HG02938 (cell line): ENCODE measurements at regions not wholly inside any gene's neighbourhood (a gene's known extent, or its start where the extent isn't known, plus 50 kb on each side); places are given as distances from the start of the nearest gene placed in this dataset.
"Not testable (repeated sequence)": the region's sequence is repeated elsewhere in the genome, so short reads cannot be mapped to it uniquely, and the experiment has no call there.

ENCODE experiments used
- ATAC-seq: cut with Tn5 transposase; IDR thresholded peaks from one replicate; pipeline ENCODE4 v1.9.1; 2021; ENCODE audit warnings: mild to moderate bottlenecking, moderate library complexity; ENCODE audit not compliant: unreplicated experiment

GRCh38 chr2:221931251-221931991 is 359.3 kb upstream of the EPHA4 start:
- ATAC-seq, result no peak

GRCh38 chr2:221929259-221929658 is 357.2 kb upstream of the EPHA4 start:
- no peak for ATAC-seq

- no peak for ATAC-seq
Measured at GRCh38 chr2:221926327-221926726, 354.2 kb upstream of the EPHA4 start.

GRCh38 chr2:221924576-221924975 is 352.5 kb upstream of the EPHA4 start:
- no peak for ATAC-seq

GRCh38 chr2:221915926-221916325 is 343.8 kb upstream of the EPHA4 start:
- ATAC-seq, result no peak

GRCh38 chr2:221914334-221914880 is 342.3 kb upstream of the EPHA4 start:
- no peak for ATAC-seq

- no peak for ATAC-seq
Measured at GRCh38 chr2:221911890-221912289, 339.8 kb upstream of the EPHA4 start.

- no peak for ATAC-seq
Measured at GRCh38 chr2:221911321-221911720, 339.2 kb upstream of the EPHA4 start.

GRCh38 chr2:221908518-221908917 is 336.4 kb upstream of the EPHA4 start:
- ATAC-seq, result no peak

GRCh38 chr2:221897718-221898117 is 325.6 kb upstream of the EPHA4 start:
- ATAC-seq, result no peak

GRCh38 chr2:221896505-221897151 is 324.5 kb upstream of the EPHA4 start:
- ATAC-seq, result no peak

- no peak for ATAC-seq
Measured at GRCh38 chr2:221895366-221896121, 323.4 kb upstream of the EPHA4 start.

- no peak for ATAC-seq
Measured at GRCh38 chr2:221893501-221893900, 321.4 kb upstream of the EPHA4 start.

GRCh38 chr2:221892006-221892405 is 319.9 kb upstream of the EPHA4 start:
- not testable (repeated sequence) for ATAC-seq

GRCh38 chr2:221883976-221884375 is 311.9 kb upstream of the EPHA4 start:
- ATAC-seq, result no peak

GRCh38 chr2:221876016-221876415 is 303.9 kb upstream of the EPHA4 start:
- ATAC-seq, result no peak

- no peak for ATAC-seq
Measured at GRCh38 chr2:221874444-221874843, 302.3 kb upstream of the EPHA4 start.

GRCh38 chr2:221857719-221858118 is 285.6 kb upstream of the EPHA4 start:
- ATAC-seq, result no peak

- ATAC-seq, result no peak
Measured at GRCh38 chr2:221853297-221853696, 281.2 kb upstream of the EPHA4 start.

GRCh38 chr2:221851531-221852045 is 279.5 kb upstream of the EPHA4 start:
- ATAC-seq, result no peak

GRCh38 chr2:221850076-221850475 is 278.0 kb upstream of the EPHA4 start:
- ATAC-seq, result no peak
